Right lobe of liver (tissue), 6 donors: ENCODE measurements at regions not wholly inside any gene's neighbourhood (a gene's known extent, or its start where the extent isn't known, plus 50 kb on each side); places are given as distances from the start of the nearest gene placed in this dataset.
"Not testable (repeated sequence)": the region's sequence is repeated elsewhere in the genome, so short reads cannot be mapped to it uniquely, and the experiment has no call there.

ENCODE experiments used
- ATAC-seq, 4 donors: fragments of 200-7000 bp; cut with Tn5 transposase; one replicate each; pipeline ENCODE4 v1.9.1; 2020; ENCODE audit warnings: mild to moderate bottlenecking in 4 of 4, moderate library complexity in 4 of 4
- DNase-seq, 3 donors: peaks; one replicate each; pipeline ENCODE4 v3.0.0-alpha.2; 2020
- H3K27ac ChIP-seq, 3 donors: fragments of 200-600 bp; one replicate each; pipeline ENCODE4 v1.8.0; 2022
- H3K27me3 ChIP-seq, 2 donors: fragments of 200-600 bp; one replicate each; pipeline ENCODE4 v1.8.0; 2022
- H3K36me3 ChIP-seq, 4 donors: fragments of 200-600 bp; sonication (generic) in 1 of 4; one replicate each; pipeline versions ENCODE4 v1.5.1 to v1.8.0; 2017 to 2022; ENCODE audit warnings: control low read depth in 1 of 4
- H3K4me1 ChIP-seq, 4 donors: fragments of 200-600 bp; sonication (generic) in 1 of 4; one replicate each; pipeline versions ENCODE4 v1.5.1 to v1.8.0; 2017 to 2022; ENCODE audit warnings: control low read depth in 1 of 4
- H3K4me3 ChIP-seq, 3 donors: fragments of 200-600 bp; one replicate each; pipeline ENCODE4 v1.8.0; 2022
- H3K9me3 ChIP-seq, 4 donors: fragments of 200-600 bp; sonication (generic) in 1 of 4; one replicate each; pipeline versions ENCODE4 v1.5.1 to v1.8.0; 2017 to 2022; ENCODE audit warnings: control low read depth in 1 of 4
- CTCF ChIP-seq, 4 donors: fragments of 200-600 bp in 3 of 4; fragments of 450-650 bp in 1 of 4; IDR thresholded peaks; one replicate each; pipeline versions ENCODE4 v1.5.1 to v1.8.0; 2016 to 2022; ENCODE audit warnings: antibody characterized with exemption in 4 of 4, mild to moderate bottlenecking in 2 of 4
- POLR2A ChIP-seq: fragments of 450-650 bp; IDR thresholded peaks from one replicate; pipeline ENCODE4 v1.6.1; 2017; ENCODE audit warnings: antibody characterized with exemption, mild to moderate bottlenecking
- WGBS: methylation state at CpG from one replicate; pipeline ENCODE4 v1.1.6; 2018; ENCODE audit warnings: low coverage, low lambda C conversion rate; ENCODE audit not compliant: insufficient coverage; ENCODE audit errors: missing lambda C conversion rate; 5-methylcytosine and 5-hydroxymethylcytosine counted together
- intact Hi-C, 2 donors: fragments of 100-400 bp; cut with DNase I; formaldehyde crosslinking; loops; one replicate each; pipeline versions ENCODE4 v1.11.2 to v1.14.1; 2022
- donor health status: DM: no; HTN: yes; CAD: no.
- donor health status: DM: no; HTN: no; CAD: no.
- donor health status: DM: no; HTN: no; CAD: no.
- donor health status: DM: no; HTN: yes; CAD: no.
- donor health status: DM: no; HTN: yes; CAD: no.

- Histone ChIP-seq H3K36me3 (no peaks in the 10 kb centered on the region), H3K4me1 (no peaks in the 10 kb centered on the region), H3K4me3 (no peak overlapping the region), H3K9me3 (no peaks in the 10 kb centered on the region), H3K27ac (no peak overlapping the region), H3K27me3 (no peaks in the 10 kb centered on the region)
- intact Hi-C loops = no loop called here
- TF ChIP-seq CTCF (IDR thresholded peaks at IDR 0.05) (no peak), POLR2A (no peak)
- ATAC-seq = no peak
- WGBS = 41% methylated on average over 2 of the region's 2 CpGs
- DNase-seq = no peak
These were observed 842.1 kb upstream of the ADGRB3 start for GRCh38 chr6:67792996-67793395.

- H3K4me1 ChIP-seq = no peaks in the 10 kb centered on the region
- no peak overlapping the region for H3K27ac ChIP-seq
- intact Hi-C loops = no loop called here
- WGBS = 13% methylated on average over 1 of the region's 1 CpG
- TF ChIP-seq POLR2A (no peak), CTCF (IDR thresholded peaks at IDR 0.05) (no peak)
- no peaks in the 10 kb centered on the region for H3K36me3 ChIP-seq
- no peaks in the 10 kb centered on the region for H3K9me3 ChIP-seq
- DNase-seq (no peak), ATAC-seq (no peak)
- H3K4me3 ChIP-seq = no peak overlapping the region
- no peaks in the 10 kb centered on the region for H3K27me3 ChIP-seq
These were observed 844.5 kb upstream of the ADGRB3 start for GRCh38 chr6:67790569-67790968.

- intact Hi-C loops, H3K4me3 ChIP-seq: not testable (repeated sequence)
- WGBS = 44% methylated on average over 1 of the region's 1 CpG
These were observed 848.0 kb upstream of the ADGRB3 start for GRCh38 chr6:67787119-67787518.

GRCh38 chr6:67779876-67780275, 855.2 kb upstream of the ADGRB3 start:
- no peak for TF ChIP-seq POLR2A
- TF ChIP-seq CTCF (IDR thresholded peaks at IDR 0.05) = no peak
- ATAC-seq (no peak), DNase-seq (no peak)
- intact Hi-C loops = no loop called here
- 37% methylated on average over 3 of the region's 3 CpGs for WGBS
- H3K27ac ChIP-seq = no peak overlapping the region
- H3K4me3 ChIP-seq = no peak overlapping the region
- no peaks in the 10 kb centered on the region for H3K27me3 ChIP-seq
- H3K36me3 ChIP-seq = no peaks in the 10 kb centered on the region
- no peaks in the 10 kb centered on the region for H3K9me3 ChIP-seq
- H3K4me1 ChIP-seq = no peaks in the 10 kb centered on the region

More at GRCh38 chr6:67787119-67787518, 848.0 kb upstream of the ADGRB3 start:
- H3K27ac ChIP-seq, H3K9me3 ChIP-seq, H3K4me1 ChIP-seq, DNase-seq, H3K36me3 ChIP-seq, H3K27me3 ChIP-seq, ATAC-seq: not testable (repeated sequence)

GRCh38 chr6:67775333-67775732, 859.7 kb upstream of the ADGRB3 start:
- H3K4me3 ChIP-seq = no peak overlapping the region
- ATAC-seq = no peak
- H3K9me3 ChIP-seq = no peaks in the 10 kb centered on the region
- 50% methylated on average over 1 of the region's 1 CpG for WGBS
- H3K4me1 ChIP-seq = no peaks in the 10 kb centered on the region
- TF ChIP-seq CTCF (IDR thresholded peaks at IDR 0.05) (no peak), POLR2A (no peak)
- H3K27me3 ChIP-seq = no peaks in the 10 kb centered on the region
- no peak for DNase-seq
- intact Hi-C loops = no loop called here
- no peak overlapping the region for H3K27ac ChIP-seq
- H3K36me3 ChIP-seq = no peaks in the 10 kb centered on the region
